Lower lobe of right lung (tissue), 2 donors: ENCODE measurements at regions not wholly inside any gene's neighbourhood (a gene's known extent, or its start where the extent isn't known, plus 50 kb on each side); places are given as distances from the start of the nearest gene placed in this dataset.

Source experiments
- ATAC-seq, 2 donors: fragments of 200-7000 bp; cut with Tn5 transposase; one replicate each; pipeline ENCODE4 v1.9.1; 2020 to 2022; ENCODE audit warnings: mild to moderate bottlenecking in 2 of 2, moderate library complexity in 2 of 2
- DNase-seq: peaks from one replicate; pipeline ENCODE4 v3.0.0-alpha.2; 2020
- H3K27ac ChIP-seq: fragments of 200-600 bp; one replicate; pipeline ENCODE4 v1.8.0; 2022
- H3K27me3 ChIP-seq: fragments of 200-600 bp; one replicate; pipeline ENCODE4 v1.8.0; 2022; ENCODE audit warnings: low read depth
- H3K36me3 ChIP-seq: fragments of 200-600 bp; one replicate; pipeline ENCODE4 v1.8.0; 2022; ENCODE audit warnings: mild to moderate bottlenecking
- H3K4me1 ChIP-seq: fragments of 200-600 bp; one replicate; pipeline ENCODE4 v1.8.0; 2022
- H3K4me3 ChIP-seq: fragments of 200-600 bp; one replicate; pipeline ENCODE4 v1.8.0; 2022; ENCODE audit warnings: mild to moderate bottlenecking
- H3K9me3 ChIP-seq: fragments of 200-600 bp; one replicate; pipeline ENCODE4 v1.8.0; 2022
- intact Hi-C: fragments of 100-400 bp; cut with DNase I; formaldehyde crosslinking; loops from one replicate; pipeline ENCODE4 v1.11.0; 2022
- TF ChIP-seq, protein P1 (sequence below): fragments of 200-600 bp; IDR thresholded peaks from one replicate; pipeline ENCODE4 v1.8.0; 2022; ENCODE audit warnings: antibody characterized with exemption, mild to moderate bottlenecking
- donor health status: DM: no; HTN: yes; CAD: no; lungs with severe emphysema.

DNA sequence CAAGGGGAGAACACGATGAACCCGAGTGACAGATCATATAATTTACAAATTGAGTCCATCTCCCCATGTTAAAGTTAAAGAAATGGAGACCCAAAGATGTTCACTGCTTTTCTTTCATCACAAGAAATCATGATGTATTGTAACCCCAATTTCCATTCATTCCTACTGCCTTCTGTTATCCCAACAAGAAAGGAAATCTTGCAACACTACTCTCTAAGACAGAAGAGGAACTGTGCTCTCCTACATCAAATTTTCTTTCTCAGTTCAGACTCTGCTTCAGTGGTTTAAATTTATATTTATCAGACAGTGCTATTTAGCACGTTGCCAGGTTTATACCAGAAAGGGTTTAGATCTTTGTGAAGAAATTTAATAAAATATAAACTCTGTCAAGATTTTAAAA is 83.8 kb upstream of the RASA1 start:
- intact Hi-C loops = no loop called here
- ATAC-seq (no peak), DNase-seq (no peak)
- Histone ChIP-seq H3K4me3 (no peak overlapping the region), H3K4me1 (no peaks in the 10 kb centered on the region), H3K27ac (no peak overlapping the region), H3K9me3 (no peaks in the 10 kb centered on the region), H3K27me3 (no peaks in the 10 kb centered on the region), H3K36me3 (no peaks in the 10 kb centered on the region)
- TF ChIP-seq, protein P1, sequence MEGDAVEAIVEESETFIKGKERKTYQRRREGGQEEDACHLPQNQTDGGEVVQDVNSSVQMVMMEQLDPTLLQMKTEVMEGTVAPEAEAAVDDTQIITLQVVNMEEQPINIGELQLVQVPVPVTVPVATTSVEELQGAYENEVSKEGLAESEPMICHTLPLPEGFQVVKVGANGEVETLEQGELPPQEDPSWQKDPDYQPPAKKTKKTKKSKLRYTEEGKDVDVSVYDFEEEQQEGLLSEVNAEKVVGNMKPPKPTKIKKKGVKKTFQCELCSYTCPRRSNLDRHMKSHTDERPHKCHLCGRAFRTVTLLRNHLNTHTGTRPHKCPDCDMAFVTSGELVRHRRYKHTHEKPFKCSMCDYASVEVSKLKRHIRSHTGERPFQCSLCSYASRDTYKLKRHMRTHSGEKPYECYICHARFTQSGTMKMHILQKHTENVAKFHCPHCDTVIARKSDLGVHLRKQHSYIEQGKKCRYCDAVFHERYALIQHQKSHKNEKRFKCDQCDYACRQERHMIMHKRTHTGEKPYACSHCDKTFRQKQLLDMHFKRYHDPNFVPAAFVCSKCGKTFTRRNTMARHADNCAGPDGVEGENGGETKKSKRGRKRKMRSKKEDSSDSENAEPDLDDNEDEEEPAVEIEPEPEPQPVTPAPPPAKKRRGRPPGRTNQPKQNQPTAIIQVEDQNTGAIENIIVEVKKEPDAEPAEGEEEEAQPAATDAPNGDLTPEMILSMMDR = no peak

DNA sequence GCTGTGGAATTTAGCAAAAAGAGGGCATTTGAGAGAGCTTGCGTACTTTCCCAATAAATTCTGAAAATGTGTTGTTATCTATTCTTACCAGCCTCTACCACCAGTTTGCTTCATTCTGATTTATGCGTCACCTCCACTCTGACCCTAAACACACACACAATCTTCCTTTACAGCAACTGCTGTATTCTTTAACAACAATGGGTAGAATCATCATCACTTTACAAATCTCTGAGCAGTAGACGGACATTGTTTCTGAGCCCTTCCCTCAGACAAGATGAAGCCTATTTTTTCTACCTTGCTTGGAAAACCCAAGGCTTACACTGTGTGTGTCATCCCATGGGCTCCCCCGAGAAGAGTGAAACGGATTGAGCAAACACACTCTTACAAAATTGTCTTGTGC is 83.1 kb upstream of the RASA1 start:
- no peaks in the 10 kb centered on the region for H3K4me1 ChIP-seq
- no peak for ATAC-seq
- H3K4me3 ChIP-seq = no peak overlapping the region
- no peak for DNase-seq
- no peaks in the 10 kb centered on the region for H3K9me3 ChIP-seq
- H3K27me3 ChIP-seq = no peaks in the 10 kb centered on the region
- intact Hi-C loops = no loop called here
- TF ChIP-seq, protein P1 = no peak
- no peaks in the 10 kb centered on the region for H3K36me3 ChIP-seq
- H3K27ac ChIP-seq = no peak overlapping the region

DNA sequence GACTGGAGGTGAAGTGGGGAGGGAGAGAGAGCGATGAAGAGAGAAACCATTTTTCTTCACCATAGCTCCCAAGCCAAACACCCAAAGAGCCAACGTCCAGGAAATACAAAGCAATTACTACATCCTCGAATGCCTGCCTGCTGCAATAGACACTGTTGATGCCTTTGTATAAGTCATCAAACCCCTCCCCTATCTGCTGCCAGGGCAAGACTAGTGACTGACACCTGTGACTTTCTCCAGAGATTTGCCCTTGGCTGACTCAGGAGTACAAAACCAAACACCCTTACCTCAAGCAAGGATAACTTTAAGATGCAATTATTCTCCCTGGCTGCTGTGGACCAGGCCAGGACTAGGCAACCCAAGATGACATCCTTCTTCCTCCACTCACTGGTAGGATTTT is 81.8 kb upstream of the RASA1 start:
- H3K27ac ChIP-seq = no peak overlapping the region
- ATAC-seq = no peak
- TF ChIP-seq, protein P1 = no peak

DNA sequence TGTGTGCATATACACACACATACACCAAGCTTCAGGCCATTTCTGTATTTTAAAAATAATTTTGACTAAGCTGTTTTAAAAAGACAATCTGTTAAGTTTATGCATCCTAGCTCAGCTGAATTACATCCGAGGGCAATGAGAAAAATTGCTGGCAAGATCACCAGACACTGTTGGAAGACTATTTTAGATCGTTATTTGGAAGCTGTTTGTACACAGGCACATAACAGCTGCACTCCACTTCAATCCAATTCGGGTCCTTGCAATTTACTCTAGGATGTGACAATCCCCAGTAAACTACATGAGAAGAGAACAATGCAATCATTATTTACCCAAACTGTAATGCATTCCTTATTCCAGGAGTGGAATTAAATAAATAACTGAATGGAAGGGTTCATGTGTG is 79.3 kb upstream of the RASA1 start:
- H3K27ac ChIP-seq = no peak overlapping the region
- DNase-seq = no peak

More for the DNA sequence above, 81.8 kb upstream of the RASA1 start:
- no peaks in the 10 kb centered on the region for H3K4me1 ChIP-seq
- no peak overlapping the region for H3K4me3 ChIP-seq
- no peaks in the 10 kb centered on the region for H3K9me3 ChIP-seq
- no peak for DNase-seq
- H3K27me3 ChIP-seq = no peaks in the 10 kb centered on the region
- intact Hi-C loops = no loop called here
- H3K36me3 ChIP-seq = no peaks in the 10 kb centered on the region

DNA sequence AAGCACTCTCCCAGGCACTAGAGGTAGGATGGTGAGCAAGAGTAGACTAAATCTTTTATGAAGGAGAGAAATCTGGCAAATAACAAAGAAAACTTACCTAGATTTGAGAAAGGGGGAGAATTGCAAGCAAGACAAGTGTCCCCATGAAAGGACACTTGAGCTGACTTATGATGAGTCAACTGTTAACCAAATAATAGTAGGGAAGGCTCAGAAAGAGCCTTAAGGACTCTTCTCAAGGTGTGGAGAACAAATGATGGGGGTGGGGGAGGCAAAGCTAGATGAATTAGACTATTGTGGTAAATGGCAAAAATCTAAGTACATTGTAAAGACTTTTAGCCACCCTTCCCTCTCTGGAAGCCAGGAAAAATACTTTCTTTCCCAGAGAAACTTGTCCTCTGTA is 77.6 kb upstream of the RASA1 start:
- no peak overlapping the region for H3K4me3 ChIP-seq
- DNase-seq (no peak), ATAC-seq (no peak)
- H3K36me3 ChIP-seq = no peaks in the 10 kb centered on the region
- no peaks in the 10 kb centered on the region for H3K27me3 ChIP-seq
- no peaks in the 10 kb centered on the region for H3K9me3 ChIP-seq
- intact Hi-C loops = no loop called here
- no peaks in the 10 kb centered on the region for H3K4me1 ChIP-seq
- TF ChIP-seq, protein P1 = no peak
- H3K27ac ChIP-seq = no peak overlapping the region

More for the DNA sequence above, 79.3 kb upstream of the RASA1 start:
- Histone ChIP-seq H3K36me3 (no peaks in the 10 kb centered on the region), H3K9me3 (no peaks in the 10 kb centered on the region), H3K4me3 (no peak overlapping the region), H3K27me3 (no peaks in the 10 kb centered on the region), H3K4me1 (no peaks in the 10 kb centered on the region)
- intact Hi-C loops = no loop called here
- ATAC-seq = no peak
- TF ChIP-seq, protein P1 = no peak

DNA sequence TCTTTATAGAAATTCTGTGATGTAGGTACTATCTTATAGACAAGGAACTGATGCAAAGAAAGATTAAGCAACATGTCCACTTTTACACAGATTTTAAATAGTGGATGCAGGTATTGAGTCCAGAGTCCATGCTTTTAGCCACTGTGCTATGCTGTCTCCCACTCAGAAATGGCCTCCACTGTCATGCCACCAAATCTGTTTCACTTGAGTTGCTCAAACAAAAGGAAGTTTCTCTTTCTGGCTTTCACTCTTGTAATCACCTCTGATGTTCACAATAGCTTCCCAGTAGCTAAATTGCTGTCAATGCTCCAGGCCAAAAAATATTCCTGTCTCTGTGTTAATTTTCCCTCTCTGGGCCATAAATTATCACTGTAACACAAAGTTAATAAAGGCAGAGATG is 77.0 kb upstream of the RASA1 start:
- no peaks in the 10 kb centered on the region for H3K4me1 ChIP-seq
- no peaks in the 10 kb centered on the region for H3K9me3 ChIP-seq
- no peak overlapping the region for H3K4me3 ChIP-seq
- ATAC-seq = no peak
- no peaks in the 10 kb centered on the region for H3K27me3 ChIP-seq
- TF ChIP-seq, protein P1 = no peak
- no peak overlapping the region for H3K27ac ChIP-seq
- no peaks in the 10 kb centered on the region for H3K36me3 ChIP-seq
- intact Hi-C loops = no loop called here
- no peak for DNase-seq
